H9 (cell line): ENCODE measurements at regions not wholly inside any gene's neighbourhood (a gene's known extent, or its start where the extent isn't known, plus 50 kb on each side); places are given as distances from the start of the nearest gene placed in this dataset.
A peak's percentile ranks its signal among the peaks of the same experiment; 100 is the strongest.

ENCODE experiments used
- DNase-seq: peaks from one replicate; pipeline ENCODE4 v3.0.0-alpha.2; 2017
- H2AFZ ChIP-seq: one replicate; pipeline ENCODE4 v1.6.1; 2013; ENCODE audit warnings: mild to moderate bottlenecking, low read length, control low read depth, moderate library complexity
- H2AK5ac ChIP-seq: 2 replicates; pipeline ENCODE4 v1.6.1; 2013; ENCODE audit warnings: low read length, control low read depth, mixed read lengths; ENCODE audit not compliant: insufficient read length
- H2BK120ac ChIP-seq: one replicate; pipeline ENCODE4 v1.6.1; 2013; ENCODE audit warnings: low read depth, mild to moderate bottlenecking, low read length, control low read depth, inconsistent platforms; ENCODE audit not compliant: poor library complexity, severe bottlenecking
- H2BK12ac ChIP-seq: 2 replicates; pipeline ENCODE4 v1.6.1; 2013; ENCODE audit warnings: low read length, control low read depth, mixed read lengths, low read depth; ENCODE audit not compliant: insufficient read length
- H2BK15ac ChIP-seq: 2 replicates; pipeline ENCODE4 v1.6.1; 2013; ENCODE audit warnings: low read depth, low read length, control low read depth
- H2BK20ac ChIP-seq: one replicate; pipeline ENCODE4 v1.6.1; 2013; ENCODE audit warnings: low read depth, mild to moderate bottlenecking, low read length, control low read depth, inconsistent platforms; ENCODE audit not compliant: poor library complexity, severe bottlenecking
- H2BK5ac ChIP-seq: 2 replicates; pipeline ENCODE4 v1.6.1; 2013; ENCODE audit warnings: low read length, control low read depth, mixed read lengths; ENCODE audit not compliant: insufficient read length
- H3K14ac ChIP-seq: 2 replicates; pipeline ENCODE4 v1.6.1; 2013; ENCODE audit warnings: low read length, control low read depth; ENCODE audit not compliant: insufficient read depth
- H3K18ac ChIP-seq: 2 replicates; pipeline ENCODE4 v1.6.1; 2013; ENCODE audit warnings: low read depth, mild to moderate bottlenecking, mixed read lengths, low read length, control low read depth; ENCODE audit not compliant: insufficient read length
- H3K23ac ChIP-seq: 2 replicates; pipeline ENCODE4 v1.6.1; 2013; ENCODE audit warnings: low read length, control low read depth, mixed read lengths, low read depth; ENCODE audit not compliant: insufficient read length
- H3K23me2 ChIP-seq: 2 replicates; pipeline ENCODE4 v1.6.1; 2013; ENCODE audit warnings: low read depth, mild to moderate bottlenecking, mixed read lengths, low read length, control low read depth; ENCODE audit not compliant: insufficient read length, poor library complexity, severe bottlenecking
- H3K27ac ChIP-seq: 2 replicates; pipeline ENCODE4 v1.5.1; 2013; ENCODE audit warnings: low read length, control low read depth, mixed read lengths, low read depth; ENCODE audit not compliant: insufficient read length
- H3K27me3 ChIP-seq: 2 replicates; pipeline ENCODE4 v1.6.1; 2013; ENCODE audit warnings: low read length, control low read depth, inconsistent platforms; ENCODE audit not compliant: insufficient read depth
- H3K4ac ChIP-seq: 2 replicates; pipeline ENCODE4 v1.6.1; 2013; ENCODE audit warnings: low read depth, mild to moderate bottlenecking, control low read depth, inconsistent platforms, low read length, moderate library complexity
- H3K4me1 ChIP-seq: 2 replicates; pipeline ENCODE4 v1.6.1; 2013; ENCODE audit warnings: low read length, control low read depth, inconsistent platforms; ENCODE audit not compliant: insufficient read depth
- H3K4me2 ChIP-seq: 2 replicates; pipeline ENCODE4 v1.6.1; 2013; ENCODE audit warnings: low read length, control low read depth, mixed read lengths; ENCODE audit not compliant: insufficient read length, insufficient read depth
- H3K56ac ChIP-seq: 2 replicates; pipeline ENCODE4 v1.6.1; 2013; ENCODE audit warnings: low read depth, mild to moderate bottlenecking, mixed read lengths, low read length, control low read depth; ENCODE audit not compliant: insufficient read length
- H3K79me1 ChIP-seq: 2 replicates; pipeline ENCODE4 v1.6.1; 2013; ENCODE audit warnings: low read depth, mild to moderate bottlenecking, moderate library complexity, low read length, control low read depth, inconsistent platforms; ENCODE audit not compliant: insufficient read depth, poor library complexity, severe bottlenecking
- H3K79me2 ChIP-seq: 2 replicates; pipeline ENCODE4 v1.6.1; 2013; ENCODE audit warnings: low read length, control low read depth, inconsistent platforms; ENCODE audit not compliant: insufficient read depth
- H3K9ac ChIP-seq: 2 replicates; pipeline ENCODE4 v1.6.1; 2013; ENCODE audit warnings: low read length, control low read depth, mixed read lengths; ENCODE audit not compliant: insufficient read length; ENCODE audit errors: extremely low read depth
- H3K9me3 ChIP-seq: one replicate; pipeline ENCODE4 v1.6.1; 2013; ENCODE audit warnings: low read depth, low read length, inconsistent platforms; ENCODE audit not compliant: control insufficient read depth
- H3T11ph ChIP-seq: one replicate; pipeline ENCODE4 v1.6.1; 2013; ENCODE audit warnings: mild to moderate bottlenecking, low read length, control low read depth, inconsistent platforms
- H4K20me1 ChIP-seq: one replicate; pipeline ENCODE4 v1.6.1; 2013; ENCODE audit not compliant: control insufficient read depth, insufficient read length, insufficient read depth
- H4K5ac ChIP-seq: 2 replicates; pipeline ENCODE4 v1.6.1; 2013; ENCODE audit warnings: low read depth, mild to moderate bottlenecking, mixed read lengths, low read length, control low read depth; ENCODE audit not compliant: insufficient read length
- H4K8ac ChIP-seq: replicated peaks from 2 replicates; pipeline ENCODE4 v1.6.1; 2013; ENCODE audit warnings: low read length, control low read depth, mixed read lengths, low read depth; ENCODE audit not compliant: insufficient read length
- H4K91ac ChIP-seq: 2 replicates; pipeline ENCODE4 v1.6.1; 2013; ENCODE audit warnings: low read depth, mild to moderate bottlenecking, moderate library complexity, mixed read lengths, low read length, control low read depth; ENCODE audit not compliant: insufficient read length
- H3K27ac Mint-ChIP-seq, 3 experiments: 2 replicates in 2 of 3; 3 replicates in 1 of 3; pipeline ENCODE4 v1.8.0; 2020 to 2021; ENCODE audit warnings: mixed read lengths in 3 of 3, mild to moderate bottlenecking in 1 of 3, moderate library complexity in 1 of 3
- H3K27me3 Mint-ChIP-seq: 2 replicates; pipeline ENCODE4 v1.8.0; 2021; ENCODE audit warnings: low read depth, mild to moderate bottlenecking, moderate library complexity, mixed read lengths
- H3K36me3 Mint-ChIP-seq, 3 experiments: 2 replicates in 2 of 3; 3 replicates in 1 of 3; pipeline ENCODE4 v1.8.0; 2020 to 2021; ENCODE audit warnings: low read depth in 3 of 3, mixed read lengths in 3 of 3; ENCODE audit not compliant: insufficient read depth in 1 of 3
- H3K4me1 Mint-ChIP-seq, 2 experiments: 2 replicates each; pipeline ENCODE4 v1.8.0; 2020; ENCODE audit warnings: mixed read lengths in 2 of 2
- H3K4me3 Mint-ChIP-seq, 2 experiments: 2 replicates in 1 of 2; 3 replicates in 1 of 2; pipeline ENCODE4 v1.8.0; 2020 to 2021; ENCODE audit warnings: mild to moderate bottlenecking in 2 of 2, mixed read lengths in 2 of 2, moderate library complexity in 1 of 2
- H3K9me3 Mint-ChIP-seq, 2 experiments: 2 replicates in 1 of 2; 3 replicates in 1 of 2; pipeline ENCODE4 v1.8.0; 2020; ENCODE audit warnings: mild to moderate bottlenecking in 2 of 2, mixed read lengths in 2 of 2, moderate library complexity in 1 of 2
- CTCF ChIP-seq: fragments of 200-600 bp; sonication (generic); conservative IDR thresholded peaks from 3 replicates; pipeline ENCODE4 v1.8.0; 2021; ENCODE audit warnings: antibody characterized with exemption, mild to moderate bottlenecking
- WGBS: extraction: QIAGEN DNeasy Blood & Tissue Kit; methylation state at CpG from one replicate; pipeline ENCODE4 v1.1.7; 2013; ENCODE audit warnings: missing lambda C conversion rate, low lambda C conversion rate, mixed read lengths; ENCODE audit not compliant: insufficient read length; ENCODE audit errors: extremely low coverage; 5-methylcytosine and 5-hydroxymethylcytosine counted together

- TF ChIP-seq CTCF, result no peak
- H3K27me3 Mint-ChIP-seq, result no peaks in the 10 kb centered on the region
- no peak overlapping the region for H2AK5ac ChIP-seq
- no peak overlapping the region for H3K4me3 Mint-ChIP-seq
- H2BK15ac ChIP-seq, result no peak overlapping the region
- H3K23ac ChIP-seq, result no peak overlapping the region
- H2BK5ac ChIP-seq, result peak overlapping the region; percentile 13
- no peak overlapping the region for H2BK12ac ChIP-seq
- DNase-seq, result peak; percentile 58
- H3K27me3 ChIP-seq, result no peaks in the 10 kb centered on the region
- no peak overlapping the region for H4K91ac ChIP-seq
- peaks cover 0 to 4% of the 10 kb centered on the region in 2 experiments; a peak in 1 of 5 replicates for H3K9me3 Mint-ChIP-seq
- H2AFZ ChIP-seq, result no peak overlapping the region
- H3K9ac ChIP-seq, result no peak overlapping the region
- no peak overlapping the region; the same call in 1 of the 2 replicates for H3K14ac ChIP-seq
- H2BK20ac ChIP-seq, result no peak overlapping the region
- peak overlapping the region in 1 of 3 experiments; percentile 66; a peak in 2 of 7 replicates for H3K27ac Mint-ChIP-seq
- H3K23me2 ChIP-seq, result no peaks in the 10 kb centered on the region
- no peaks in the 10 kb centered on the region; the same call in 1 of the 2 replicates for H3K79me2 ChIP-seq
- peak overlapping the region; percentile 44 for H3K18ac ChIP-seq
- H4K8ac ChIP-seq, result no peak overlapping the region
- no peaks in the 10 kb centered on the region for H3K9me3 ChIP-seq
- H3K36me3 Mint-ChIP-seq, result peaks cover 0 to 14% (median 5%) of the 10 kb centered on the region in 3 experiments; a peak in 5 of 7 replicates
- H3K56ac ChIP-seq, result no peak overlapping the region
- no peaks in the 10 kb centered on the region for H3K79me1 ChIP-seq
- peaks cover 10 to 13% of the 10 kb centered on the region in 2 experiments for H3K4me1 Mint-ChIP-seq
- H3K4ac ChIP-seq, result no peak overlapping the region
- H3K4me2 ChIP-seq, result no peak overlapping the region
- WGBS, result no CpG with 5 or more reads among the region's 12 CpGs
- H2BK120ac ChIP-seq, result no peak overlapping the region
- no peaks in the 10 kb centered on the region for H3K4me1 ChIP-seq
- H4K20me1 ChIP-seq, result no peaks in the 10 kb centered on the region
- no peak overlapping the region for H4K5ac ChIP-seq
- H3K27ac ChIP-seq, result no peak overlapping the region
- no peak overlapping the region for H3T11ph ChIP-seq
Measured at GRCh38 chr3:76203578-76203977, 418.2 kb upstream of the ZNF717 start.
